HEK293 (cell line): ENCODE measurements at regions not wholly inside any gene's neighbourhood (a gene's known extent, or its start where the extent isn't known, plus 50 kb on each side); places are given as distances from the start of the nearest gene placed in this dataset.

Experiments
- ZBTB8A ChIP-seq: fragments of 450-650 bp; formaldehyde crosslinking; IDR thresholded peaks from 2 replicates; pipeline ENCODE4 v1.5.1; 2016; ENCODE audit warnings: missing biosample characterization, missing genetic modification characterization
- ZFHX2 ChIP-seq: fragments of 450-650 bp; formaldehyde crosslinking; conservative IDR thresholded peaks from 2 replicates; pipeline ENCODE4 v1.5.1; 2016; ENCODE audit warnings: missing biosample characterization, missing genetic modification characterization
- ZNF239 ChIP-seq: fragments of 450-650 bp; formaldehyde crosslinking; IDR thresholded peaks from 2 replicates; pipeline ENCODE4 v1.5.1; 2016; ENCODE audit warnings: missing biosample characterization, missing genetic modification characterization
- ZNF274 ChIP-seq, 2 experiments: fragments of 200-500 bp in 1 of 2; fragments of 450-650 bp in 1 of 2; sonication (Bioruptor generic) in 1 of 2; formaldehyde crosslinking in 1 of 2; IDR thresholded peaks; 2 replicates each; pipeline versions ENCODE4 v1.5.1 to v1.6.1; 2014 to 2016; ENCODE audit warnings: borderline replicate concordance in 1 of 2, inconsistent platforms in 1 of 2, low read length in 1 of 2, missing biosample characterization in 1 of 2, missing genetic modification characterization in 1 of 2
- ZNF76 ChIP-seq: fragments of 450-650 bp; formaldehyde crosslinking; IDR thresholded peaks from 2 replicates; pipeline ENCODE4; 2016; ENCODE audit warnings: low read depth, missing biosample characterization, missing genetic modification characterization, borderline replicate concordance
- TF ChIP-seq, protein P1 (sequence below): fragments of 450-650 bp; formaldehyde crosslinking; IDR thresholded peaks from 2 replicates; pipeline ENCODE4 v1.5.1; 2016; ENCODE audit warnings: missing biosample characterization, missing genetic modification characterization
- TF ChIP-seq, protein P2 (sequence below): fragments of 450-650 bp; formaldehyde crosslinking; IDR thresholded peaks from 2 replicates; pipeline ENCODE4 v1.5.1; 2016; ENCODE audit warnings: missing biosample characterization, missing genetic modification characterization
- TF ChIP-seq, protein P3 (sequence below): fragments of 450-650 bp; IDR thresholded peaks from 2 replicates; pipeline ENCODE4 v1.5.1; 2018; ENCODE audit warnings: missing biosample characterization, missing genetic modification characterization

DNA sequence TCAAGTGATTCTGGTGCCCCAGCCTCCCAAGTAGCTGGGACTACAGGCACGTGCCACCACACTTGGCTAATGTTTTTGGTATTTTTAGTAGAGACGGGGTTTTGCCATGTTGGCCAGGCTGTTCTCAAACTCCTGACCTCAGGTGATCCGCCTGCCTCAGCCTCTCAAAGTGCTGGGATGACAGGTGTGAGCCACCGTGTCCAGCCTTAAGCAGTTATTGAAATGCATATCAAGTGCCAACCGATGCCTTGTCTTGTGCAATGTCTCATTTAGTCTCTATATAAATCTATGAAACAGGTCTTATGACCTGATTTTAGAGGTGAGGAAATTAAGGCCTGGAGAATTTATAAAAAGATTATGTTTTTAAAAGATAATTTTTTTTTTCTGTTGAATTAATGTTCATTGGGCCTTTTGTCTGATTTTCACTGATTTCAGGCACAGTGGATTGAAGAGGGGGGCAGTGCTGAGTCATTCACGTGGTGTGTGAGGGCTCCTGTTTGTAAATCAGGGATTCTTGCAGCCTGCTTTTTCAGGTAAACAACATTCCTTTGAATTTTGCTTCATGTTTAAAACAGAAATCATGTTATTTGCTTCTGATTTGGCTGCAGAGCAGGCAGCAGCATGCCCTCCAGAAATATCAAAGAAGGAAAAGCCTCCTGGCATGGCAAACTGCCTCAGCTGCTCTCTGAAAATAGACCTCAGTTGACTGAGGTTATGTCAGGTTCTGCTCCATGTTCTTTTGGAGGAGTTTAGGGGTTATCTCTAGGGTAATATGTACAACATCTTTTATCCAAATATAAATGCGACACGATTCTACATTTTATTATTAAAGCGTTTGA lies 407.0 kb upstream of the RGMA start:
- TF ChIP-seq ZNF274 (IDR thresholded peaks at IDR 0.05; ENCODE audit: low read length) = no peak
- no peak for TF ChIP-seq ZNF274 (tag by site-specific recombination; IDR thresholded peaks at IDR 0.05; ENCODE audit: borderline replicate concordance)
- TF ChIP-seq ZNF239 (tag by site-specific recombination) = no peak
- TF ChIP-seq, protein P1, sequence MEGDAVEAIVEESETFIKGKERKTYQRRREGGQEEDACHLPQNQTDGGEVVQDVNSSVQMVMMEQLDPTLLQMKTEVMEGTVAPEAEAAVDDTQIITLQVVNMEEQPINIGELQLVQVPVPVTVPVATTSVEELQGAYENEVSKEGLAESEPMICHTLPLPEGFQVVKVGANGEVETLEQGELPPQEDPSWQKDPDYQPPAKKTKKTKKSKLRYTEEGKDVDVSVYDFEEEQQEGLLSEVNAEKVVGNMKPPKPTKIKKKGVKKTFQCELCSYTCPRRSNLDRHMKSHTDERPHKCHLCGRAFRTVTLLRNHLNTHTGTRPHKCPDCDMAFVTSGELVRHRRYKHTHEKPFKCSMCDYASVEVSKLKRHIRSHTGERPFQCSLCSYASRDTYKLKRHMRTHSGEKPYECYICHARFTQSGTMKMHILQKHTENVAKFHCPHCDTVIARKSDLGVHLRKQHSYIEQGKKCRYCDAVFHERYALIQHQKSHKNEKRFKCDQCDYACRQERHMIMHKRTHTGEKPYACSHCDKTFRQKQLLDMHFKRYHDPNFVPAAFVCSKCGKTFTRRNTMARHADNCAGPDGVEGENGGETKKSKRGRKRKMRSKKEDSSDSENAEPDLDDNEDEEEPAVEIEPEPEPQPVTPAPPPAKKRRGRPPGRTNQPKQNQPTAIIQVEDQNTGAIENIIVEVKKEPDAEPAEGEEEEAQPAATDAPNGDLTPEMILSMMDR (tag by site-specific recombination) = no peak
- TF ChIP-seq ZBTB8A (tag by site-specific recombination) = no peak
- no peak for TF ChIP-seq ZNF76 (tag by site-specific recombination)
- TF ChIP-seq, protein P2, sequence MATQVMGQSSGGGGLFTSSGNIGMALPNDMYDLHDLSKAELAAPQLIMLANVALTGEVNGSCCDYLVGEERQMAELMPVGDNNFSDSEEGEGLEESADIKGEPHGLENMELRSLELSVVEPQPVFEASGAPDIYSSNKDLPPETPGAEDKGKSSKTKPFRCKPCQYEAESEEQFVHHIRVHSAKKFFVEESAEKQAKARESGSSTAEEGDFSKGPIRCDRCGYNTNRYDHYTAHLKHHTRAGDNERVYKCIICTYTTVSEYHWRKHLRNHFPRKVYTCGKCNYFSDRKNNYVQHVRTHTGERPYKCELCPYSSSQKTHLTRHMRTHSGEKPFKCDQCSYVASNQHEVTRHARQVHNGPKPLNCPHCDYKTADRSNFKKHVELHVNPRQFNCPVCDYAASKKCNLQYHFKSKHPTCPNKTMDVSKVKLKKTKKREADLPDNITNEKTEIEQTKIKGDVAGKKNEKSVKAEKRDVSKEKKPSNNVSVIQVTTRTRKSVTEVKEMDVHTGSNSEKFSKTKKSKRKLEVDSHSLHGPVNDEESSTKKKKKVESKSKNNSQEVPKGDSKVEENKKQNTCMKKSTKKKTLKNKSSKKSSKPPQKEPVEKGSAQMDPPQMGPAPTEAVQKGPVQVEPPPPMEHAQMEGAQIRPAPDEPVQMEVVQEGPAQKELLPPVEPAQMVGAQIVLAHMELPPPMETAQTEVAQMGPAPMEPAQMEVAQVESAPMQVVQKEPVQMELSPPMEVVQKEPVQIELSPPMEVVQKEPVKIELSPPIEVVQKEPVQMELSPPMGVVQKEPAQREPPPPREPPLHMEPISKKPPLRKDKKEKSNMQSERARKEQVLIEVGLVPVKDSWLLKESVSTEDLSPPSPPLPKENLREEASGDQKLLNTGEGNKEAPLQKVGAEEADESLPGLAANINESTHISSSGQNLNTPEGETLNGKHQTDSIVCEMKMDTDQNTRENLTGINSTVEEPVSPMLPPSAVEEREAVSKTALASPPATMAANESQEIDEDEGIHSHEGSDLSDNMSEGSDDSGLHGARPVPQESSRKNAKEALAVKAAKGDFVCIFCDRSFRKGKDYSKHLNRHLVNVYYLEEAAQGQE (tag by site-specific recombination) = no peak
- TF ChIP-seq, protein P3, sequence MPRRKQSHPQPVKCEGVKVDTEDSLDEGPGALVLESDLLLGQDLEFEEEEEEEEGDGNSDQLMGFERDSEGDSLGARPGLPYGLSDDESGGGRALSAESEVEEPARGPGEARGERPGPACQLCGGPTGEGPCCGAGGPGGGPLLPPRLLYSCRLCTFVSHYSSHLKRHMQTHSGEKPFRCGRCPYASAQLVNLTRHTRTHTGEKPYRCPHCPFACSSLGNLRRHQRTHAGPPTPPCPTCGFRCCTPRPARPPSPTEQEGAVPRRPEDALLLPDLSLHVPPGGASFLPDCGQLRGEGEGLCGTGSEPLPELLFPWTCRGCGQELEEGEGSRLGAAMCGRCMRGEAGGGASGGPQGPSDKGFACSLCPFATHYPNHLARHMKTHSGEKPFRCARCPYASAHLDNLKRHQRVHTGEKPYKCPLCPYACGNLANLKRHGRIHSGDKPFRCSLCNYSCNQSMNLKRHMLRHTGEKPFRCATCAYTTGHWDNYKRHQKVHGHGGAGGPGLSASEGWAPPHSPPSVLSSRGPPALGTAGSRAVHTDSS (tag by site-specific recombination) = no peak
- TF ChIP-seq ZFHX2 = no peak
